A549 (cell line): ENCODE measurements at regions not wholly inside any gene's neighbourhood (a gene's known extent, or its start where the extent isn't known, plus 50 kb on each side); places are given as distances from the start of the nearest gene placed in this dataset.
"Not testable (repeated sequence)": the region's sequence is repeated elsewhere in the genome, so short reads cannot be mapped to it uniquely, and the experiment has no call there.

ENCODE experiments used
- ATAC-seq, 2 experiments: fragments of 200-7000 bp in 1 of 2; fragments of >200 bp in 1 of 2; cut with Nextera tagmentation in 1 of 2; cut with Tn5 transposase in 1 of 2; 3 replicates each; pipeline versions ENCODE4 v1.8.0 to v1.9.1; 2018 to 2020; ENCODE audit warnings: mild to moderate bottlenecking in 1 of 2, moderate library complexity in 1 of 2
- CTCF ChIA-PET: fragments of 300-600 bp; sonication (Branson Sonifier 250); formaldehyde crosslinking; extraction: SDS; loops from one replicate; lab custom pipeline; 2021; ENCODE audit warnings: antibody characterized with exemption, inconsistent platforms; lab: Yijun Ruan, JAX
- POLR2A ChIA-PET: fragments of 350-600 bp; formaldehyde crosslinking; extraction: SDS; loops from one replicate; lab custom pipeline; 2021; ENCODE audit warnings: antibody characterized with exemption, inconsistent platforms; lab: Yijun Ruan, JAX
- DNase-seq, 2 experiments: peaks; one replicate each; pipeline versions ENCODE4 v3.0.0 to v3.0.0-alpha.2; 2011 to 2016; ENCODE audit warnings: low read depth in 1 of 2, low spot score in 1 of 2
- FAIRE-seq: peaks from 2 replicates; lab custom pipeline; 2011; peaks lifted over from hg19 to GRCh38; lab: Jason Lieb, UNC
- H3K27ac ChIP-seq, 2 experiments: fragments of >200 bp; sonication (Bioruptor Twin); formaldehyde crosslinking; 3 replicates each; pipeline ENCODE4 v1.5.1; 2016 to 2017
- H3K4me1 ChIP-seq: fragments of >200 bp; sonication (Bioruptor Twin); formaldehyde crosslinking; 3 replicates; pipeline ENCODE4 v1.6.1; 2016
- H3K4me2 ChIP-seq: fragments of >200 bp; sonication (Bioruptor Twin); formaldehyde crosslinking; 3 replicates; pipeline ENCODE4 v1.6.1; 2016
- H3K4me3 ChIP-seq: fragments of >200 bp; sonication (Bioruptor Twin); formaldehyde crosslinking; 3 replicates; pipeline ENCODE4 v1.5.1; 2016
- H3K9me3 ChIP-seq: fragments of >200 bp; sonication (Bioruptor Twin); formaldehyde crosslinking; 3 replicates; pipeline ENCODE4 v1.6.1; 2016
- BHLHE40 ChIP-seq: IDR thresholded peaks from 2 replicates; pipeline ENCODE4 v1.6.1; 2012; ENCODE audit warnings: low read depth, low read length, inconsistent platforms
- CBX8 ChIP-seq: fragments of 200-600 bp; sonication (generic); IDR thresholded peaks from 2 replicates; pipeline ENCODE4 v1.6.1; 2016
- CHD2 ChIP-seq: fragments of 150-350 bp; IDR thresholded peaks from 2 replicates; pipeline ENCODE4 v1.6.1; 2014; ENCODE audit warnings: low read length; ENCODE audit not compliant: partially characterized antibody
- CHD4 ChIP-seq: fragments of 200-600 bp; sonication (generic); IDR thresholded peaks from 2 replicates; pipeline ENCODE4 v1.6.1; 2016; ENCODE audit warnings: antibody characterized with exemption, mild to moderate bottlenecking, borderline replicate concordance
- CTCF ChIP-seq: fragments of >200 bp; sonication (Bioruptor Twin); formaldehyde crosslinking; IDR thresholded peaks from 3 replicates; pipeline ENCODE4 v1.5.1; 2016
- E2F6 ChIP-seq: IDR thresholded peaks from 2 replicates; pipeline ENCODE4 v1.6.1; 2012; ENCODE audit warnings: low read depth, borderline replicate concordance
- HOXA7 ChIP-seq: fragments of 250-450 bp; sonication (Bioruptor Pico); IDR thresholded peaks from 2 replicates; pipeline ENCODE4 v1.5.0; 2020; ENCODE audit warnings: mild to moderate bottlenecking, moderate library complexity
- JUNB ChIP-seq: fragments of >200 bp; sonication (Bioruptor Twin); formaldehyde crosslinking; IDR thresholded peaks from 2 replicates; pipeline ENCODE4 v1.6.1; 2016
- KDM1A ChIP-seq: fragments of 200-600 bp; sonication (generic); IDR thresholded peaks from 2 replicates; pipeline ENCODE4 v1.6.1; 2016; ENCODE audit warnings: low read depth, mild to moderate bottlenecking
- MAFK ChIP-seq: fragments of 450-650 bp; IDR thresholded peaks from 2 replicates; pipeline ENCODE4 v1.6.1; 2014; ENCODE audit not compliant: partially characterized antibody
- MAX ChIP-seq: IDR thresholded peaks from 2 replicates; pipeline ENCODE4 v1.6.1; 2012
- MYC ChIP-seq: IDR thresholded peaks from 2 replicates; pipeline ENCODE4 v1.6.1; 2012; ENCODE audit warnings: mild to moderate bottlenecking, inconsistent platforms, low read length, improper control_type of control experiment, borderline replicate concordance
- NFE2L2 ChIP-seq: fragments of 150-350 bp; conservative IDR thresholded peaks from 2 replicates; pipeline ENCODE4 v1.6.1; 2014; ENCODE audit warnings: low read length
- NR3C1 ChIP-seq: fragments of >200 bp; sonication (Bioruptor Twin); formaldehyde crosslinking; IDR thresholded peaks from 3 replicates; pipeline ENCODE4 v1.6.1; 2017
- PBX3 ChIP-seq: IDR thresholded peaks from 2 replicates; pipeline ENCODE4 v1.6.1; 2012
- POLR2A ChIP-seq: IDR thresholded peaks from 2 replicates; pipeline ENCODE4 v1.6.1; 2012; ENCODE audit warnings: mild to moderate bottlenecking, low read length
- RARB ChIP-seq: fragments of 250-450 bp; sonication (Bioruptor Pico); IDR thresholded peaks from 2 replicates; pipeline ENCODE4 v1.8.0; 2021; ENCODE audit warnings: mild to moderate bottlenecking, moderate library complexity
- SREBF2 ChIP-seq: fragments of 450-650 bp; IDR thresholded peaks from 2 replicates; pipeline ENCODE4 v1.6.1; 2014; ENCODE audit warnings: mild to moderate bottlenecking, moderate library complexity
- TFCP2L1 ChIP-seq: fragments of 250-450 bp; sonication (Bioruptor Pico); IDR thresholded peaks from 2 replicates; pipeline ENCODE4 v1.5.0; 2021; ENCODE audit warnings: mild to moderate bottlenecking
- ZSCAN20 ChIP-seq: fragments of 250-450 bp; sonication (Bioruptor Pico); IDR thresholded peaks from 2 replicates; pipeline ENCODE4 v1.8.0; 2022; ENCODE audit warnings: mild to moderate bottlenecking, moderate library complexity
- WGBS: methylation state at CpG from one replicate; pipeline ENCODE4 v1.1.6; 2017; ENCODE audit errors: missing lambda C conversion rate; 5-methylcytosine and 5-hydroxymethylcytosine counted together

GRCh38 chrX:112391313-112391712 is 288.4 kb downstream of the LHFPL1 start:
- Histone ChIP-seq H3K4me2 (no peak overlapping the region), H3K4me3 (no peak overlapping the region), H3K9me3 (no peaks in the 10 kb centered on the region), H3K4me1 (no peaks in the 10 kb centered on the region), H3K27ac (no peak overlapping the region)
- POLR2A ChIA-PET: no interaction called here
- TF ChIP-seq KDM1A (no peak), CTCF (no peak), SREBF2 (no peak), TFCP2L1 (CRISPR knock-in tag) (no peak), PBX3 (no peak), NFE2L2 (no peak), CHD2 (no peak), MAX (no peak), CBX8 (no peak), JUNB (no peak), MAFK (no peak), BHLHE40 (no peak), E2F6 (no peak), POLR2A (no peak), MYC (no peak), HOXA7 (CRISPR knock-in tag) (no peak), CHD4 (no peak), RARB (no peak)
- no peak for FAIRE-seq
- no peak for DNase-seq
- CTCF ChIA-PET: no interaction called here
- ATAC-seq: no peak
- WGBS: 0% methylated on average over 3 of the region's 3 CpGs

GRCh38 chrX:112381649-112382298 is 298.0 kb downstream of the LHFPL1 start:
- H3K4me2 ChIP-seq, H3K9me3 ChIP-seq, H3K27ac ChIP-seq, CTCF ChIA-PET, ATAC-seq, POLR2A ChIA-PET, DNase-seq, H3K4me1 ChIP-seq, H3K4me3 ChIP-seq: not testable (repeated sequence)
- peak; percentile 98 for FAIRE-seq
- WGBS: 14% methylated on average over 8 of the region's 8 CpGs

- ATAC-seq: no peak
- H3K9me3 ChIP-seq: no peaks in the 10 kb centered on the region
- H3K4me1 ChIP-seq: no peaks in the 10 kb centered on the region
- H3K27ac ChIP-seq: no peak overlapping the region
- H3K4me3 ChIP-seq: no peak overlapping the region
- no peak for TF ChIP-seq JUNB
- no peak for TF ChIP-seq ZSCAN20
- no peak for TF ChIP-seq NR3C1
- TF ChIP-seq CHD2: no peak
- TF ChIP-seq RARB: no peak
- no peak for TF ChIP-seq E2F6
- TF ChIP-seq, all 56 proteins: peak for 0
- POLR2A ChIA-PET: no interaction called here
- FAIRE-seq (no peak), DNase-seq (no peak)
- CTCF ChIA-PET: no interaction called here
- WGBS: 63% methylated on average over 23 of the region's 39 CpGs
- H3K4me2 ChIP-seq: no peak overlapping the region
Measured at GRCh38 chrX:112380541-112381278, 298.1 kb upstream of the TRPC5 start.
